IPS-18a (cell line): ENCODE measurements at regions not wholly inside any gene's neighbourhood (a gene's known extent, or its start where the extent isn't known, plus 50 kb on each side); places are given as distances from the start of the nearest gene placed in this dataset.

Source experiments
- H3K27ac ChIP-seq: one replicate; pipeline ENCODE4 v1.5.1; 2013; ENCODE audit warnings: low read length
- H3K27me3 ChIP-seq: one replicate; pipeline ENCODE4 v1.6.1; 2013; ENCODE audit warnings: mild to moderate bottlenecking, low read length; ENCODE audit not compliant: control insufficient read depth, insufficient read depth
- H3K36me3 ChIP-seq: one replicate; pipeline ENCODE4 v1.6.1; 2013; ENCODE audit warnings: low read depth, low read length; ENCODE audit not compliant: control insufficient read depth
- H3K4me1 ChIP-seq: one replicate; pipeline ENCODE4 v1.6.1; 2013; ENCODE audit warnings: low read depth, low read length; ENCODE audit not compliant: control insufficient read depth
- H3K4me3 ChIP-seq: one replicate; pipeline ENCODE4 v1.5.1; 2013; ENCODE audit warnings: low read length
- H3K9ac ChIP-seq: one replicate; pipeline ENCODE4 v1.6.1; 2013; ENCODE audit warnings: mild to moderate bottlenecking, low read length, moderate library complexity
- H3K9me3 ChIP-seq: one replicate; pipeline ENCODE4 v1.6.1; 2013; ENCODE audit warnings: low read depth, low read length; ENCODE audit not compliant: control insufficient read depth

GRCh38 chr14:58805605-58806409 is 168.0 kb downstream of the DACT1 start:
- H3K9ac ChIP-seq: no peak overlapping the region
- no peaks in the 10 kb centered on the region for H3K27me3 ChIP-seq
- no peak overlapping the region for H3K4me3 ChIP-seq
- no peaks in the 10 kb centered on the region for H3K4me1 ChIP-seq
- H3K36me3 ChIP-seq: no peaks in the 10 kb centered on the region
- H3K9me3 ChIP-seq: no peaks in the 10 kb centered on the region
- no peak overlapping the region for H3K27ac ChIP-seq

- no peak overlapping the region for H3K9ac ChIP-seq
- no peaks in the 10 kb centered on the region for H3K9me3 ChIP-seq
- H3K27me3 ChIP-seq: no peaks in the 10 kb centered on the region
- H3K4me1 ChIP-seq: no peaks in the 10 kb centered on the region
- H3K4me3 ChIP-seq: no peak overlapping the region
- H3K27ac ChIP-seq: no peak overlapping the region
- H3K36me3 ChIP-seq: no peaks in the 10 kb centered on the region
These were observed 169.4 kb downstream of the DACT1 start for GRCh38 chr14:58807191-58807590.

GRCh38 chr14:58808828-58809227 is 171.1 kb downstream of the DACT1 start:
- H3K36me3 ChIP-seq: no peaks in the 10 kb centered on the region
- H3K4me3 ChIP-seq: no peak overlapping the region
- no peaks in the 10 kb centered on the region for H3K9me3 ChIP-seq
- H3K27ac ChIP-seq: no peak overlapping the region
- H3K9ac ChIP-seq: no peak overlapping the region
- H3K4me1 ChIP-seq: no peaks in the 10 kb centered on the region
- H3K27me3 ChIP-seq: no peaks in the 10 kb centered on the region

GRCh38 chr14:58809520-58809919 is 171.8 kb downstream of the DACT1 start:
- no peaks in the 10 kb centered on the region for H3K9me3 ChIP-seq
- H3K4me3 ChIP-seq: no peak overlapping the region
- H3K9ac ChIP-seq: no peak overlapping the region
- no peaks in the 10 kb centered on the region for H3K4me1 ChIP-seq
- H3K36me3 ChIP-seq: no peaks in the 10 kb centered on the region
- H3K27me3 ChIP-seq: no peaks in the 10 kb centered on the region
- H3K27ac ChIP-seq: no peak overlapping the region

GRCh38 chr14:58812050-58812910 is 174.5 kb downstream of the DACT1 start:
- Histone ChIP-seq H3K4me3 (no peak overlapping the region), H3K27ac (no peak overlapping the region), H3K36me3 (no peaks in the 10 kb centered on the region), H3K27me3 (no peaks in the 10 kb centered on the region), H3K9ac (no peak overlapping the region), H3K4me1 (no peaks in the 10 kb centered on the region), H3K9me3 (no peaks in the 10 kb centered on the region)

GRCh38 chr14:58813745-58814144 is 176.0 kb downstream of the DACT1 start:
- H3K36me3 ChIP-seq: no peaks in the 10 kb centered on the region
- no peaks in the 10 kb centered on the region for H3K9me3 ChIP-seq
- no peaks in the 10 kb centered on the region for H3K4me1 ChIP-seq
- H3K9ac ChIP-seq: no peak overlapping the region
- no peak overlapping the region for H3K27ac ChIP-seq
- H3K27me3 ChIP-seq: no peaks in the 10 kb centered on the region
- H3K4me3 ChIP-seq: no peak overlapping the region

- Histone ChIP-seq H3K36me3 (no peaks in the 10 kb centered on the region), H3K9ac (no peak overlapping the region), H3K4me1 (no peaks in the 10 kb centered on the region), H3K27ac (no peak overlapping the region), H3K27me3 (no peaks in the 10 kb centered on the region), H3K9me3 (no peaks in the 10 kb centered on the region), H3K4me3 (no peak overlapping the region)
These were observed 176.7 kb downstream of the DACT1 start for GRCh38 chr14:58814466-58814865.

- no peaks in the 10 kb centered on the region for H3K36me3 ChIP-seq
- H3K4me3 ChIP-seq: no peak overlapping the region
- H3K27ac ChIP-seq: no peak overlapping the region
- no peak overlapping the region for H3K9ac ChIP-seq
- no peaks in the 10 kb centered on the region for H3K9me3 ChIP-seq
- H3K4me1 ChIP-seq: no peaks in the 10 kb centered on the region
- no peaks in the 10 kb centered on the region for H3K27me3 ChIP-seq
These were observed 177.5 kb downstream of the DACT1 start for GRCh38 chr14:58815161-58815701.

- Histone ChIP-seq H3K9ac (no peak overlapping the region), H3K27me3 (no peaks in the 10 kb centered on the region), H3K4me3 (no peak overlapping the region), H3K9me3 (no peaks in the 10 kb centered on the region), H3K4me1 (no peaks in the 10 kb centered on the region), H3K27ac (no peak overlapping the region), H3K36me3 (no peaks in the 10 kb centered on the region)
These were observed 178.0 kb downstream of the DACT1 start for GRCh38 chr14:58815794-58816193.

GRCh38 chr14:58816416-58817115 is 178.8 kb downstream of the DACT1 start:
- H3K4me3 ChIP-seq: no peak overlapping the region
- no peaks in the 10 kb centered on the region for H3K36me3 ChIP-seq
- H3K27ac ChIP-seq: no peak overlapping the region
- H3K27me3 ChIP-seq: no peaks in the 10 kb centered on the region
- no peak overlapping the region for H3K9ac ChIP-seq
- H3K9me3 ChIP-seq: no peaks in the 10 kb centered on the region
- no peaks in the 10 kb centered on the region for H3K4me1 ChIP-seq

- no peaks in the 10 kb centered on the region for H3K4me1 ChIP-seq
- no peak overlapping the region for H3K27ac ChIP-seq
- H3K4me3 ChIP-seq: no peak overlapping the region
- no peak overlapping the region for H3K9ac ChIP-seq
- H3K27me3 ChIP-seq: no peaks in the 10 kb centered on the region
- no peaks in the 10 kb centered on the region for H3K36me3 ChIP-seq
- no peaks in the 10 kb centered on the region for H3K9me3 ChIP-seq
These were observed 180.1 kb downstream of the DACT1 start for GRCh38 chr14:58817846-58818245.
